ENCODE measurements at regions not wholly inside any gene's neighbourhood (a gene's known extent, or its start where the extent isn't known, plus 50 kb on each side); places are given as distances from the start of the nearest gene placed in this dataset.

DNA sequence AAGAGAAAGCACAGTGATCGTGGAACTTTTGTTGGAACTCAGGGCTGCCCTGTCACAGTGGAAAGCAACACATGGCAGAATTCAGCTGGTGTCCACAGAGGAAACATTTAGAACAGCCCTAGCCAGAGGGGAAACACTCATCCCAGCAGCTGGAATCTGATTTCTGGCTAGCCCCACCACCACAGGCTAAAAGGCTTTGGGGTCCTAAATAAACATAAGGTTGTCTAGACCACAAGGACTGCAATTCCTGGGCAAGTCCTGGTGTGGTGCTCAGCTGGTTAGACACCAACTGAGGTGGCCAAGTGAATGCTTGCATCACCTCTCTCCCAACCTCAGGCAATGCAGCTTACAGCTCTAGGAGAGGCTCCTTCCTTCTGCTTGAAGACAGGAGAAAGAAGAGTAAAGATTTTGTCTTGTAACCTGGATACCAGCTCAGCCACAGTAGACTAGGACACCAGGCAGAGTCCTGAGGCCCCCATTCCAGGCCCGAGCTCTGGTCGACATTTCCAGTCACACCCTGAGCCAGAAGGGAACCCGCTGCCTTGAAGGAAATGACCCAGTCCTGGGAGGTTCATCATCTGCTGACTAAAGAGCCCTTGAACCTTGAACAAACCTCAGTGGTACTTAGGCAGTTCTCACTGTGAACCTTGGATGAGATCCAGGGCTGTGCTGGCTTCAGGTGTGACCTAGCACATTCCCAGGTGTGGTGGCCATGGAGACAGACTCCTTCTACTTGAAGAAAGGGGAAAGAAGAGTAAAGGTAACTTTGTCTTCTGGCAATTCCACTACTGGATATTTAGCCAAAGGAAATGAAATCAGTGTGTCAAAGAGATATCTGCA, 85.4 kb upstream of the PLXNC1 start:
- DNase-seq (ENCODE audit: low read depth) = no peak

DNA sequence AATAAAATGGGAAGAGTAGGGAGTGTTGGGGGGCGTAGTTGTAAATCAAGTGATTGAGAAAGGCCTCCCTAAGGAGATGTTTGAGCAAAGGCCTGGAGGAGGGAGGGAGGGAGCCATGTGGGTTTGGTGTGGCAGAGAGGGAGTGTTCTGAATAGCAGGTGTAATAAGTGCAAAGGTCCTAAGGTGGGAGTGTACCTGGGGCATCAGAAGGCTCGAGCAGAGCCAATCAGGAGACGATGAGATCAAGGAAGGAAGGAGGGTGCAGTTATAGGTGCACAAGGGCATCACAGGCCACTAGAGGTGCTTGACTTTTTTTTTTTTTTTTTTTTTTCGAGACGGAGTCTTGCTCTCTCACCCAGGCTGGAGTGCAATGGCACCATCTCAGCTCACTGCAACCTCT, 77.9 kb upstream of the PLXNC1 start:
- DNase-seq (ENCODE audit: low read depth) = no peak

GRCh38 chr12:94071258-94071657, 77.1 kb upstream of the PLXNC1 start:
- DNase-seq (ENCODE audit: low read depth) = no peak

GRCh38 chr12:94073441-94074051, 74.8 kb upstream of the PLXNC1 start:
- DNase-seq (ENCODE audit: low read depth) = no peak

DNA sequence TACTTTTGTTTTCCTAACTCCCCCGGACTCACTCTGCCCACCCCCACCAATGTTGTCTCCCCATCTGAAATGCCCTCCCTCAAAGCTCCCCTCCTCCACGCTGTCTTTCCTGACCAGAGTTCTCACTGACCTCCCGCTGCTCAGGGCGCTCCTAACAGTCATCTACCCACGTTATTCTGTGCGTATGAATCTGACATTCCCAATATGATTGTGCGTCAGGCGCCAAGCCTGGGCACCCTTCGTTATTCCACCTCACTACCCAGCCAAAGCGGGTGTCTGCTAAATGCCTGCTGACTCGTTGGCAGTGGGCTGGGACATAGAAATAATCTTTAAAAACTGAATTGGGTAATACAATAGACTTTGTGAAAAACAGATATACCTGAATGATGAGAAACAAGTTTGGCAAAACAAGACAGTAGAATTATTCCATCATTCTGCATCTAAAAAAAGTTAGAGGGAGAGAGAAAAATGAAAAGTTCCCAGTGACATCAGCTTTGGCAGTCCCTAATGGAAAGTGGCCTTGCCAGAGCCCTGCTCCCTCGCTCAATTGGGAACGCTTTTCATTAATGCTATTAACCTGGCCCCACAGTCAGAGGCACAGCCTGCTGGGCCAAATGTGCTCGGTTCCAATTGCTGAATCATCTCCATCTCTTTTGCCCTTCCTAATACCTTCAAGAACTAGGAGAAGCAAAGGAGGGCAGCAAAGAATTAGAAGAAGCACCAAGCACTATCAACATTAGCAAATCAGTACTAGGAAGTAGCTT, 74.0 kb upstream of the PLXNC1 start:
- no peak for DNase-seq (ENCODE audit: low read depth)

GRCh38 chr12:94074980-94075629, 73.3 kb upstream of the PLXNC1 start:
- no peak for DNase-seq (ENCODE audit: low read depth)

DNA sequence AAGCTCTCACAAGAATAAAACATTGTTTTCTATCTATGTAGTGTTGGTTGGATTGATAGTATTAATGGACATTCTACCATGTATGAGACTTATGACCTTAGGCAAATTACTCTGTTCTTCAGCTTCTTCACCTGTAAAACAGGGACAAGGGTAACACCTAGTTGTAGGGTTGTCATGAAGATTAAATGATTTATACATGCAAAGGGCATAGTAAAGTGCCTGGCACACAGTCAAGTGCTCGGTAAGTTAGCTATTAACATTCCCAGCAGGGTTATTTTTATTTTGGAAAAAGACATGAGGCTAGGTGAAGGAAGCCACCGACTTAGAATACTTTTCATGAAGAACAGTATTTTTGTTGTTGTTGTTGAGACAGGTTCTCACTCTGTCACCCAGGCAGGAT, 71.2 kb upstream of the PLXNC1 start:
- no peak for DNase-seq (ENCODE audit: low read depth)

GRCh38 chr12:94078138-94078723, 70.1 kb upstream of the PLXNC1 start:
- DNase-seq (ENCODE audit: low read depth) = no peak

DNA sequence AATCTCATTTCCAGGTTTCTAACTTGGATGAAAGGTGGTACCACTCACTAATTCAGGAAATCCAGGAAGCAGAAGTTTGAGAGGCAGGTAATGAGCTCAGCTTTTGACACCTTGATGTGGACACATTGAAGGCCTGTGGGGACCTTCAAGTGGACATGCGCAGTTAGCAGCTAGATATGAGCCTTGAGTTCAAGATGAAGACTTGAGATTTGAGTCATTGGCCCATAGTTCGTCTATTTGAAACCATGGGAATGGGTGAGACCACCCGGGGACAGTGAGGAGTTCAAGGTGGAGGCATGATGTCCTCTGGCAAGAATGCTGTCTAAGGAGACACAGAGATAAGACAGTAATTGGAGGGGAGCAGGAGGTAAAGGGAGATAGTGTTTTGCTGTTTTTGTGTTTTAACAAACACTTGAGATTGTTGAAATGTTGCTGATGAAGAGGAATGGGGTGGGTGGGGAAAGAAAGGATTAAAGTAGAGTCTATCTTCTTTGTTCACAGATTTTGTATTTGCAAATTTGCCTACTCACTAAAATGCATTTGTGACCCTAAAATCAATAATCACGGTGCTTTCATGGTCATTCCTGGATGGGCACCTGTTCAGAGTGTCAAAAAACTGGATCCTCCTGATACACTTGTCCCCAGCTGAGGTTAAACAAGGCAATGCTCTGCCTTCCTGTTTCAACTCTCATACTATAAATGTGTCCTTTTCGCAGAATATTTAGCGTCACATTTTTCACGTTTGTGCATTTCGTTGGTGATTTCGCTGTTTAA, 69.5 kb upstream of the PLXNC1 start:
- DNase-seq (ENCODE audit: low read depth) = no peak

DNA sequence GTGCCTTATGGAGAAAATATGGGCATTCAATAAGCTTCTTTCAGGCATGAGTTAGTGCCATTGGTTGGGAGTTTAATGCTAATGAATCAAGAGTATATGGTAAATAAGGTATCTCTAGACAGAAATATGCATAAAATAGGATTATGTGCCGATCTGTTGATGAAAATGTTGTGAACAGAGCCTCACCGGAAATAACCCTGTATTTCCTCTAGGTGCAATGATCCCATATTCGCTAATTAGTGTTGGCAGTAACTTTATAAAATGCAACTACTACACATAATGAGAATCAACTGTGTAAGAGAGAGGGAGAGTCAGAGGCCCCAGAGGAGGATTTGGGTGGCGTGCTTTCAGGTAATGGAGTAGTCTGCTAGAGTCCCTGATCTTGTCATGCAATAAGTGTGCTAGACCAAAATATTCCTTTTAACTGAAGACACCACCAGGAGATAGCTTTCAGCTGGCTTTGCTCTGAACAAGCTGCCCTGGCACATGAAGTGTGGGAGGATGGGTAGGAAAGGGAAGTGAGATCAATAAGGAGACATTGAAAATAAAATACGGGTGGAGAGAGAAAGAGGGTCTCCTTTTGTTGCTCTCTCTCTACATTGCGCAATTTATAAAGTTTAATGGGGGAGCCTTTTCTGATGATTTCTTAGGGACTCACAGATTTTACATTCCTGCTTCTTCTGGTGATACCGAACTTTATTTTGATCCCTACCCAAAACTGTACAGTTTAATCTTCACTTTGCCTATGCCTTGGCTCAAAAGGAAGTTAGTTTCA, 68.6 kb upstream of the PLXNC1 start:
- DNase-seq (ENCODE audit: low read depth) = no peak

DNA sequence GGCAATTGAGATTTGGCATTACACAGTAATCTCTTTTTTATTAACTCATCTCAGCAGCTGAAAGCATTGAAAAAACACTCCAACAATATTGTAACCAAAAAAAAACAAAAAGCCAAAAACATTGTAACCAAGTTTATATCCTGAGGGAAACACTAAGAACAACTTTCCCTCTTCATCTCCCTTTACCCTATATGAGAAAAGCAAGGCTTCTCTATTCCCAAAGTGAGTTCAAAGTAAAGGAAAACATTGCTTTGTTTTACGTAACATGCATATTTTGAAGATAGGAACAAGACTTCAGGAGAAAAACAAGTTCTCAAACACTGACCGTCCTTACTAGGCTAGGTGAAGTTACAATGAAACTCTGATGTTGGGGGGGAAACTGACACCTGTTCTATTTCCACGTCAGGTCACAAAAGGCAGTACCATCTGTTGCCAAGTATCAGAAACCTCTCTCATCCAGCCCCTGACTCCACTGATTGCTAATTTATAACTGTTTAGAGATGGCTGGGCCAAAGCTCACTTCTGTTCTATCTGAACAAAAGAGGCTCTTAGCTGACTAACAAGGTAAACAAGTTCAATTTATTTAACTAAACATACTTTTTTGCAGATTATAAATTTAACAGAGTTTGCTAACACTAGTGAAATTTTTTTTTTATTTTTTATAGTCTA, 67.9 kb upstream of the PLXNC1 start:
- DNase-seq (ENCODE audit: low read depth) = no peak

DNA sequence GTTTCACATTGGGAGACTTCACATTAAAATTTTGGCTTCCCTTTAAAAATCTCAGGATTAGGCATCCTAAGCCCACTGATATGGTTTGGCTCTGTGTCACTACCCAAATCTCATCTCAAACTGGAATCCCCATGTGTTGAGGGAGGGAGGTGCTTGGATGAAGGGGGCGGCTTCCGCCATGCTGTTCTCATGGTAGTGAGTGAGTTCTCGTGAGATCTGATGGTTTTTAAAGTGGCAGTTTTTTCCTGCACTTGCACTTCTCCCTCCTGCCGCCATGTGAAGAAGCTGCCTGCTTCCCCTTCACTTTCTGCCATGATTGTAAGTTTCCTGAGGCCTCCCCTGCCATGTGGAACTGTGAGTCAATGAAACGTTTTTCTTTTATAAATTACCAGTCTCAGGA, 65.7 kb upstream of the PLXNC1 start:
- DNase-seq (ENCODE audit: low read depth) = no peak

- no peak for DNase-seq (ENCODE audit: low read depth)
Measured at GRCh38 chr12:94089891-94090290, 58.5 kb upstream of the PLXNC1 start.

DNA sequence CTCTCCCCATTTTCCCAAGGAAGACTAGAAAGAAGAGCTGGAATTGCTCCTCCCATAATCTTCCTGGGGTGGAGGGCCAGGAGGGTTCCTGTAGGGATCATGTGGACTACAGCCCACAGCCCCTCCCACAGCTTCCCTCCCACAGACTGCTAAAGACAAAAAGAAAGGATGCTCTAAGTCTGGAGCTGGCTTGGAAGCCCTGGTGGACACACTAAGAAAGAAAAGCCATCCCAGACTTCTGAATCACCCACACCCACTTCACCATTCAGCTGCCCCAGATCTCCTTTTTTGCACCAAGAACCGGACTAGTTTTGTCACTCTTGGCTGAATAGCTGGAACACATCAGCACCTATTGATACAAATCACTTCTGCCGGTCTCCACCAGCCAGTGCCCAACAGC, 56.8 kb upstream of the PLXNC1 start:
- no peak for DNase-seq (ENCODE audit: low read depth)

- DNase-seq (ENCODE audit: low read depth) = no peak
Measured at GRCh38 chr12:94092516-94093241, 55.7 kb upstream of the PLXNC1 start.

DNA sequence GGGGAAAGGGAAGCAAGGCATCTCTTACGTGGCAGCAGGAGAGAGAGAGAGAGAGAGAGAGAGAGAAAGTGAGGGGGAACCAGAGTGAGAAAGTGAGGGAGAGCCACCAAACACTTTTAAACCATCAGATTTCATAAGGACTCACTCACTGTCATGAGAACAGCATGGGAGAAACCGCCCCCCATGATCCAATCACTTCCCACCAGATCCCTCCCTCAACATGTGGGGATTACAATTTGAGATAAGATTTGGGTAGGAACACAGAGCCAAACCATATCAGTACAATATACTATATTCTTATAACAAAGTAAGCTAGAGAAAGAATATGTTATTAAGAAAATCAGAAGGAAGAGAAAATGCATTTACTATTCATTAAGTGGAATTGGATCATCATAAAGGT, 53.7 kb upstream of the PLXNC1 start:
- DNase-seq (ENCODE audit: low read depth) = no peak

DNA sequence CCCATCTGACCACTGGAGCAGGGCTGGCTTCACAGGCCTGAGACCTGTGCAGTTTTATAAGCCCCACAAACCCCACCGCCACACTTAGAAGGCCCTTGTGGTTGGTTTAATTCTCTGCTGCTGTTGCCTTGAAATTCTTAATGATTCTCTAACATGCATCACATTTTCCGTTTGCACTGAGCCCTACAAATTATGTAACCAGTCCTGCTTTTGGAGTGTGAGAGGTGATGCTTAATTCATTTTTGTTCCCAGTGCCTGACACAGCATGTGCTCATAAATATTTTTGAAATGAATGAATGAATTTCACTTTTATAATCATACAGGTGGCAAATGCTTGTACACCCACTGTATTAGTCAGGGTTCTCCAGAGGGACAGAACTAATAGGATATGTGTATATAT, 52.8 kb upstream of the PLXNC1 start:
- no peak for DNase-seq (ENCODE audit: low read depth)

GRCh38 chr12:94098466-94098865, 49.9 kb upstream of the PLXNC1 start:
- DNase-seq (ENCODE audit: low read depth) = no peak

Measured in T follicular helper cell (primary cell).